ENCODE measurements at regions not wholly inside any gene's neighbourhood (a gene's known extent, or its start where the extent isn't known, plus 50 kb on each side); places are given as distances from the start of the nearest gene placed in this dataset.

DNA sequence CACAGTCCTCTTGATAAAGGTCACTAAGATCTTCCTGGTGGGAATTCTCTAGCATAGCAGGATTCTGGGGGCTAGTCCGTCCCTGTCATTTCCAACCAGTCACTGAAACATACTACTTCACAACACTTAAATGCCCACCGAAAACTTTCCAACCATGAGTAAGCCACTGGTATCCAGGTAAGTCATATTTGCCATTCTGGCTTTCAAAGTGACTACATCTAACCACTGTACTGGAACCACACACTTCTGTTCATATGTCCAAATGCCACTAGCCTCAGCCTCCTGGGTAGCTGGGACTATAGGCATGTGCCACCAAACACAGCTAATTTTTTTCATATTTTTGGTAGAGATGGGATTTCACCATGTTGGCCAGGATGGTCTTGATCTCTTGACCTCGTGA is 64.3 kb upstream of the VANGL1 start:
- TF ChIP-seq, protein P1, sequence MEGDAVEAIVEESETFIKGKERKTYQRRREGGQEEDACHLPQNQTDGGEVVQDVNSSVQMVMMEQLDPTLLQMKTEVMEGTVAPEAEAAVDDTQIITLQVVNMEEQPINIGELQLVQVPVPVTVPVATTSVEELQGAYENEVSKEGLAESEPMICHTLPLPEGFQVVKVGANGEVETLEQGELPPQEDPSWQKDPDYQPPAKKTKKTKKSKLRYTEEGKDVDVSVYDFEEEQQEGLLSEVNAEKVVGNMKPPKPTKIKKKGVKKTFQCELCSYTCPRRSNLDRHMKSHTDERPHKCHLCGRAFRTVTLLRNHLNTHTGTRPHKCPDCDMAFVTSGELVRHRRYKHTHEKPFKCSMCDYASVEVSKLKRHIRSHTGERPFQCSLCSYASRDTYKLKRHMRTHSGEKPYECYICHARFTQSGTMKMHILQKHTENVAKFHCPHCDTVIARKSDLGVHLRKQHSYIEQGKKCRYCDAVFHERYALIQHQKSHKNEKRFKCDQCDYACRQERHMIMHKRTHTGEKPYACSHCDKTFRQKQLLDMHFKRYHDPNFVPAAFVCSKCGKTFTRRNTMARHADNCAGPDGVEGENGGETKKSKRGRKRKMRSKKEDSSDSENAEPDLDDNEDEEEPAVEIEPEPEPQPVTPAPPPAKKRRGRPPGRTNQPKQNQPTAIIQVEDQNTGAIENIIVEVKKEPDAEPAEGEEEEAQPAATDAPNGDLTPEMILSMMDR (IDR thresholded peaks at IDR 0.05) = no peak
- Histone ChIP-seq H3K4me3 (no peak overlapping the region), H3K4me1 (no peaks in the 10 kb centered on the region), H3K27ac (no peak overlapping the region), H3K36me3 (no peaks in the 10 kb centered on the region), H3K27me3 (no peaks in the 10 kb centered on the region), H3K9me3 (peaks cover 0 to 9% of the 10 kb centered on the region in 2 donors)
- DNase-seq (ENCODE audit: low spot score) = no peak

DNA sequence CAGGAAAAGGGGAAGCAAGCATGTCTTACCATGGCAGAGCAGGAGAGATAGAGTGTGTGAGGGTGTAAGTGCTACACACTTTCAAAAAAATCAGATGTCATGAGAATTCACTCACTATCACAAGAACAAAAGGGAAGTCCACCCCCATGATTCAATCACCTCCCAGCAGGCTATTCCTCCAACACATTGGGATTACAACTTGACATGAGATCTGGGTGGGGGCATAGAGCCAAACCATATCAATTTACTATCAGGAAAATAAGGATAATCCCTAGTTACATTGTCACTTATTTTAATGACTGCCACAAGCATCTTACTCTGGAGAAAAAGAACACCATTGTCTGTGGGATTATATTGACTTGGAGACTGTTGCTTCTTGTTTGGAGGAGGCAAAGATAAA is 66.1 kb upstream of the VANGL1 start:
- H3K27me3 ChIP-seq = no peaks in the 10 kb centered on the region
- no peak for DNase-seq (ENCODE audit: low spot score)
- no peak overlapping the region for H3K27ac ChIP-seq
- no peaks in the 10 kb centered on the region for H3K36me3 ChIP-seq
- no peak overlapping the region for H3K4me3 ChIP-seq
- H3K4me1 ChIP-seq = no peaks in the 10 kb centered on the region
- H3K9me3 ChIP-seq = peaks cover 0 to 15% of the 10 kb centered on the region in 2 donors
- TF ChIP-seq, protein P1 (IDR thresholded peaks at IDR 0.05) = no peak

DNA sequence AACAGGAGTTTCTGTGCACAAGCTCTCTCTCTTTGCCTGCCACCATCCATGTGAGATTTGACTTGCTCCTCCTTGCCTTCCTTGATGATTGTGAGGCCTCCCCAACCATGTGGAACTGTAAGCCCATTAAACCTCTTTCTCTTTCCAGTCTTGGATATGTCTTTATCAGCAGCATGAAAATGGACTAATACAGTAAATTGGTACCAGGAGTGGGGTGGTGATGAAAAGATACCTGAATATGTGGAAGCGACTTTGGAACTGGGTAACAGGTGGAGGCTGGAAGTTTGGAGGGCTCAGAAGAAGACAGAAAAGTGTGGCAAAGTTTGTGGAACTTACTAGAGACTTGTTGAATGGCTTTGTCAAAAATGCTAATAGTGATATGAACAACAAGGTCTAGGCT is 69.1 kb upstream of the VANGL1 start:
- H3K27me3 ChIP-seq = no peaks in the 10 kb centered on the region
- no peaks in the 10 kb centered on the region for H3K36me3 ChIP-seq
- no peak for DNase-seq (ENCODE audit: low spot score)
- no peak overlapping the region for H3K4me3 ChIP-seq
- H3K4me1 ChIP-seq = no peaks in the 10 kb centered on the region
- TF ChIP-seq, protein P1 (IDR thresholded peaks at IDR 0.05) = no peak
- peaks cover 0 to 17% of the 10 kb centered on the region in 2 donors for H3K9me3 ChIP-seq
- no peak overlapping the region for H3K27ac ChIP-seq

DNA sequence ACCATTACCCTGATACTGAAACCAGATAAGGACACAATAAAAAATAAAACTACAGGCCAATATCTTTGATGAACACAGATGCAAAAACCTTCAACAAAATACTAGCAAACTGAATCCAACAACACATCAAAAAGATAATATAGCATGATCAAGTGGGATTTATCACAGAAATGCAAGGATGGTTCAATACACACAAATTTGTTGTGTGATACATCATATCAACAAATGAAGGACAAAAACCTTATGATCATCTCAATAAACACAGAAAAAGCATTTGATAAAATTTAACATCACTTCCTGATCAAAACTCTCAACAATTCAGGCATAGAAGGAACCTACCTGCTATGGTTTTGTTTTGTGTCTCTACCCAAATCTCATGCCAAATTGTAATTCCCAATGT is 74.3 kb upstream of the VANGL1 start:
- no peak for DNase-seq (ENCODE audit: low spot score)
- Histone ChIP-seq H3K36me3 (no peaks in the 10 kb centered on the region), H3K4me3 (no peak overlapping the region), H3K9me3 (peaks cover 0 to 23% of the 10 kb centered on the region in 2 donors), H3K4me1 (no peaks in the 10 kb centered on the region), H3K27ac (no peak overlapping the region), H3K27me3 (no peaks in the 10 kb centered on the region)
- TF ChIP-seq, protein P1 (IDR thresholded peaks at IDR 0.05) = no peak

DNA sequence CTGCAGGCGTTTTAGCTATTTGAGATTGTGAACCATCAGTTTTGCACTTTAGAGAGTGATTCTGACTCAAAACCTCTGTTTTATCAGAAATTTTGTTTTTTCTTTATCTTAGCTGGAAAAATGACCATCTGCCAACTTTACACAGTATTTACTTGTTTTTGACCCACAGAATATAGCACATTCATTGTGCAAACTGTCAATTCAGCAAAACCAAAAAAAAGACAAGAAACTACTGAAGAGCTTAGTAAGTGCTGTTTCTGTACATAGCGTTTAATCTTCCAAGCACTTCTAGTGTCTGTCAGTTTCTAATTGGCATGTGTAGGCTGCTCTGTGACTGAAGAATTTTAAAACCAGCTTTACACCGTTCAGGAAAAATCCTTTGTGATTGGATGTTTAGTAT is 76.0 kb upstream of the VANGL1 start:
- DNase-seq (ENCODE audit: low spot score) = no peak
- no peak overlapping the region for H3K27ac ChIP-seq
- no peaks in the 10 kb centered on the region for H3K36me3 ChIP-seq
- peaks cover 0 to 18% of the 10 kb centered on the region in 2 donors for H3K9me3 ChIP-seq
- no peaks in the 10 kb centered on the region for H3K4me1 ChIP-seq
- no peak overlapping the region for H3K4me3 ChIP-seq
- TF ChIP-seq, protein P1 (IDR thresholded peaks at IDR 0.05) = no peak
- H3K27me3 ChIP-seq = no peaks in the 10 kb centered on the region

DNA sequence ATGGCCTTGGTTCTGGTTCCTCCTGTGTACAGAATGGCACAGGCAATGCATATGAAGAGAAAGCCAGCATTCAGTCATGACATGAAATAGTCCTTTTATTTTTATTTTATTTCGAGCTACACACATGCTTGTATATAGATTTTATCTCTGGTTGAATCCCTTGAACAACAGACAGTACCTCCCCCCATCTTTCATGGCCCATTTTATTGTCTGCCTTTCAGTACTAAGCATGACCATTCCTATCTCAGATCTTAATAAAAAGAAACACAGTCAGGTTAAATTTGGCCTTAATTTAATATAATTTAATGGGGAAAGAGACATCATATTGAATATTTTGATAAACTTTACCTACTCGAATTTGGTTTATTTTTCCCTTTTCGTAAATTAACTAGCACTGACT is 76.4 kb upstream of the VANGL1 start:
- Histone ChIP-seq H3K27me3 (no peaks in the 10 kb centered on the region), H3K4me1 (no peaks in the 10 kb centered on the region), H3K4me3 (no peak overlapping the region), H3K27ac (no peak overlapping the region), H3K36me3 (no peaks in the 10 kb centered on the region), H3K9me3 (peaks cover 0 to 18% of the 10 kb centered on the region in 2 donors)
- TF ChIP-seq, protein P1 (IDR thresholded peaks at IDR 0.05) = no peak
- DNase-seq (ENCODE audit: low spot score) = no peak
